ENCODE measurements at regions not wholly inside any gene's neighbourhood (a gene's known extent, or its start where the extent isn't known, plus 50 kb on each side); places are given as distances from the start of the nearest gene placed in this dataset.

DNA sequence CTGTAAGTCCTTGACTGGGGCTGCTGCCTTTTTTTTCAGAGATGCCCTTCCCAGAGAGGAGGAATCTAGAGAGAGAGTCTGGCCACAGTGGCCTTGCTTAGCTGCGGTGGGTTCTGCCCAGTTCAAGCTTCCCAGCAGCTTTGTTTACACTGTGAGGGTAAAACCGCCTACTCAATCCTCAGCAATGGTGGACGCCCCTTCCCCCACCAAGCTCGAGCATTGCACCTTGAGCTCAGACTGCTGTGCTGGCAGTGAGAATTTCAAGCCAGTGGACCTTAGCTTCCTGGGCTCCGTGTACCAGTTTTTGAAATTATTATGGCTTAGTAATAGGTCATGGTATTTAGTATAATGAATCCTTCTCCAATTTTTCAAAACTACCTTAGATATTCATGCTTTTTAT lies 395.4 kb downstream of the NPIPA7 start:
- TF ChIP-seq YY1 (IDR thresholded peaks at IDR 0.05; ENCODE audit: insufficient read depth, insufficient read length), result no peak
- TF ChIP-seq ZNF274 (IDR thresholded peaks at IDR 0.05; ENCODE audit: low read depth, low read length), result no peak
- TF ChIP-seq SUZ12 (IDR thresholded peaks at IDR 0.05; ENCODE audit: extremely low read depth, insufficient read depth, insufficient read length), result no peak
